ENCODE measurements at regions not wholly inside any gene's neighbourhood (a gene's known extent, or its start where the extent isn't known, plus 50 kb on each side); places are given as distances from the start of the nearest gene placed in this dataset.
"Not testable (repeated sequence)": the region's sequence is repeated elsewhere in the genome, so short reads cannot be mapped to it uniquely, and the experiment has no call there.

DNA sequence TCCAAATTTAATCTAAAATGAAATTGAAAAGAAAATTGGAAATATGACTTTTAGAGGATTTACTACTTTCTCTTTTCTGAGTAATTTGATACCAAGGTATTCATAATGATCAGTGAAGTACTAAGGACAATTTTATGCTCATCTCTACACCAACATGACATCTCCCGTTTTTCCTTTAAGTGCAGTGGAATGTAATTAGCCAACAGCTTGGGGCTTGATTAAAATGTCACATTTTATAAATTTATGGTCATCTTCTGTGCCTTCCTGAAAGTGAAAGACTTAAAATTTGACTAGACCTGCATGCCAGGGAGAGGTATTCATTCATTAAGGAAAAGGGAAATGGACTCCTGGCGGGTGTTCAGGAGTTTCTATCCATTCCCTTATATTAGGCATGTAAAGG is 228.2 kb upstream of the CNTN3 start:
- ATAC-seq (no peak), DNase-seq (ENCODE audit: missing footprints) (no peak)
- intact Hi-C loops (cut with DNase I): no loop called here

DNA sequence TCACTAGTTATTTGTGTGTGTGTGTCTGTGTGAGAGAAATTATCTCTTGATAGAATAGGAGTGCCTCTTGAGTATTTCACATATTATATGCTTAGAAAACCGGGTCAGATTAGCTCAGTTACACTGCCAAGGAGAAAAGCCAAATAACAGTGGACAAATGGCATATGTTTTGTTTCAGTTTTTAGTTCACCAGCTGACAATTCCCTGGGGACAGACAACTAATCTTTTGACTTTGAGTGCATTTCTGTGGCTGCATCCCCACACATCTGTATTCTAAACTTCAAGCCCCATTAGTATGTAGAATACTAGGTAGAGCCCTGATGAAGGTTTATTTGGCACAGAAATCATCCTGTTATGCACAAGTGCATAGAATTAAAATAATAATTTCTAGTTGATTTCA is 227.7 kb upstream of the CNTN3 start:
- ATAC-seq (no peak), DNase-seq (ENCODE audit: missing footprints) (no peak)
- intact Hi-C loops (cut with DNase I): no loop called here

DNA sequence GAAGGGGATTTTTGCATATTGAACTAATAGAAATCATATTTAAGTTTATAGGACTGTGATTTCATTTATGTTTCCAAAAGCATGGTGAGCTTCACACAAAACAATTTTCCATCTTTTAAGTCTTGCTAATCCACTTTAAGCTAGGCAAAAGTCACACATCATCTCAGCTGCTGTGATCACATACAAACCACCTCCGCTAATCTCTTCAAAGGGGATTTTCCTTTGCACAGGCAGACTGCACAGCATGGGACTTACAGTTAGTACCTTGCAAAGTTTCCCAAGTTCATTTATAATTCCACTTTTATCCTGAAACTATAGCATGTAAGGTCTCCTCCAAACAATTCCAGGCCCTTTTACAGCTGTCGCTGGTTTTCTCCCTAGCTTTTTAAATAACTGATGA is 225.1 kb upstream of the CNTN3 start:
- intact Hi-C loops (cut with DNase I): no loop called here
- ATAC-seq: no peak
- DNase-seq (ENCODE audit: missing footprints): no peak

DNA sequence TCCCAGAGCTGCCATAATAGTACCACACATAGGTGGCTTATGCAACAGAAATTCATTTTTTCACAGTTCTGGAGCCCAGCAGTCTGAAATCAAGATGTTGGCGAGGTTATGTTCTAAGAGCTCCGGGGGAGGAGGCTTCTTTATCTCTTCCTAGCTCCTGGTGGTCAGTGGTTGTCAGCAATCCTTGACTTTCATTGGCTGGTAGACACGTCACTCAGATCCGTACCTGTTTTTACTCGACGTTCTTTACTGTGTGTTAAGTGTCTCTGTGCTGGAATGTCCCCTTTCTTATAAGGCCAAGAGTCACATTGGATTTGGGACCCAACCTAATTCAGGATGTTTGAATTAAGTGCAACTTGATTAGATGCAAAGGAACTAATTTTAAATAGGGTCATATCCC is 218.5 kb upstream of the CNTN3 start:
- no peak for DNase-seq (ENCODE audit: missing footprints)
- no peak for ATAC-seq
- intact Hi-C loops (cut with DNase I): no loop called here

DNA sequence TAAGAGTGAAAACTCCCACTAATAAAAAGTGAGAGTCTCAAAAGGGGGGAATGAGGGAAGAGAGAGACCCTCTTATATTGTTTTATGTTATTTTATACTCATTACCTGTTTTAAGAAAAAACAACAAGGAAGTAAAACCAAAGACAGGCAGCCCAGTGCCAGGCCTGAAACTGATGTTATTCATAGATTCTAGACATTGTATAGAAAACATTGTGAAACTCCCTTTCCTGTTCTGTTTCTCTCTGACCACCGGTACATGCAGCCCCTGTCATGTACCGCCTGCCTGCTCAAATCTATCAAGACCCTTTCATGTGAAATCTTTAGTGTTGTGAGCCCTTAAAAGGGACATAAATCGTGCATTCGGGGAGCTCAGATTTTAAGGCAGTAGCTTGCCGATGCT is 216.4 kb upstream of the CNTN3 start:
- ATAC-seq; DNase-seq (ENCODE audit: missing footprints); intact Hi-C loops (cut with DNase I): not testable (repeated sequence)

DNA sequence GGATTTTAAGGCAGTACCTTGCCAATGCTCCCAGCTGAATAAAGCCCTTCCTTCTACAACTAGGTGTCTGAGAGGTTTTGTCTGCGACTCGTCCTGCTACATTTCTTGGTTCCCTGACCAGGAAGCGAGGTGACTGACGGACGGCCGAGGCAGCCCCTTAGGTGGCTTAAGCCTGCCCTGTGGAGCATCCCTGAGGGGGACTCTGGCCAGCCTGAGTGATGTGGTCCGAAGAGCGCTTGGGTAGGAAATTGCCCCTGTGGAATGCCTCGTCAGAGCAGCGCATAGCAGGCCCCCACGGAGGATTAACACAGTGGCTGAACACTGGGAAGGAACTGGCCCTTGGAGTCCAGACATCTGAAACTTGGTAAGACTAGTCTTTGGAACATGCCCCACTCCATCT is 210.9 kb upstream of the CNTN3 start:
- not testable (repeated sequence) for DNase-seq (ENCODE audit: missing footprints); ATAC-seq

DNA sequence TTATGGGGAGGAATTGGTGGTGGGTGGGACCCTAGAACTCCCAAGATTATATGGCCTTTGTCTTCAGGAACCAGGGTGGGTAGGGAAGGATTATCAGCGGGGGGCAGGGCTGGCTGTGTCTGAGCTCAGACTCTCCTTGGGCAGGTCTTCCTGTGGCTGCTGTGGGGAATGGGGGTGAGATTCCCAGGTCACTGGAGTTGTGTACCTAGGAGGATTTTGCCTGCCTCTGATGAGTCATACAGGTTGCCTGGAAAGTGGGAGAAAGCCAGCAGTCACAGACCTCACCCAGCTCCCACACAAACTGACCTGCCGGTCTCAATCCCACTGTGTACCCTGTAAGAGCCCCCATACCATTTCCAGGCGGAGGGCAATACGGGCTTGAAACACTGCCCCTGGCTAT is 209.9 kb upstream of the CNTN3 start:
- intact Hi-C loops (cut with DNase I): no loop called here
- DNase-seq (ENCODE audit: missing footprints): no peak

More for the DNA sequence above, 210.9 kb upstream of the CNTN3 start:
- intact Hi-C loops (cut with DNase I): not testable (repeated sequence)

DNA sequence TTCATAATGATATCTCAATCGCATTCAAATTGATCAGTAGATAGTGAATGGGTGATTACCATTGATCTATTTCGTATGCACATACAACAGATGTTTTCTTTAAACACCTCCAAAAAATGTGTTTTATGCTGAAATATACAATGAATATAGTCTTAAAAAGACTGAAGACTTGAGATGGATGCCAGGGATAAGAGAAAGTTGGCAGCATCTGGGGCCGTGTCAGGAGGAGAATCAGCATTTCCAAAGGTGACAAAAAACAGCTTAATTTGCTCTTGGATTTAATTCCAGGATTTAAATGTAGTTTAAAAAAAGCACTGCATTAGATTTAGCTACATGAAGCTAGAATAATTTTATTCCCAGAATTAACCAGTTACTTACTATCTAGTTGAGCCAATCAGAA is 199.7 kb upstream of the CNTN3 start:
- no peak for ATAC-seq
- intact Hi-C loops (cut with DNase I): no loop called here
- DNase-seq (ENCODE audit: missing footprints): no peak

More for the DNA sequence above, 209.9 kb upstream of the CNTN3 start:
- ATAC-seq: no peak

DNA sequence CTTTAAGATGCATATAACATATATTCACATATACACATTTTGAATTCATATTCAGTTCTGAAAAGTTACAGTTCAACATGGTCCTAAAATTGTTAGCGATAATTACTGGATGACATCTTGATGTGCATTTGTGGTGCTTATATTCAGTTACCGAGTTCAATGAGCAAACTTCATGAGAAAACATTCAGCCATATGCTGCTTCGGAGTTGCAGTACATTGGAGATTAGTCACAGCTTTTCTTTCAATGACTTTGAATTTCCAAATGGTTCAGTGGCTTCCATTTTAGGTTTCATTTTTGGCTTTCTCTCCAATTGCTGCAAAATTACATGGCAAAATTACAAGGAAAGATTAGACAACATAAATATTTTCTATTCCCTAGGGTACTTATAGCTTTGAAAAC is 198.3 kb upstream of the CNTN3 start:
- DNase-seq (ENCODE audit: missing footprints): no peak
- intact Hi-C loops (cut with DNase I): no loop called here
- ATAC-seq: no peak

DNA sequence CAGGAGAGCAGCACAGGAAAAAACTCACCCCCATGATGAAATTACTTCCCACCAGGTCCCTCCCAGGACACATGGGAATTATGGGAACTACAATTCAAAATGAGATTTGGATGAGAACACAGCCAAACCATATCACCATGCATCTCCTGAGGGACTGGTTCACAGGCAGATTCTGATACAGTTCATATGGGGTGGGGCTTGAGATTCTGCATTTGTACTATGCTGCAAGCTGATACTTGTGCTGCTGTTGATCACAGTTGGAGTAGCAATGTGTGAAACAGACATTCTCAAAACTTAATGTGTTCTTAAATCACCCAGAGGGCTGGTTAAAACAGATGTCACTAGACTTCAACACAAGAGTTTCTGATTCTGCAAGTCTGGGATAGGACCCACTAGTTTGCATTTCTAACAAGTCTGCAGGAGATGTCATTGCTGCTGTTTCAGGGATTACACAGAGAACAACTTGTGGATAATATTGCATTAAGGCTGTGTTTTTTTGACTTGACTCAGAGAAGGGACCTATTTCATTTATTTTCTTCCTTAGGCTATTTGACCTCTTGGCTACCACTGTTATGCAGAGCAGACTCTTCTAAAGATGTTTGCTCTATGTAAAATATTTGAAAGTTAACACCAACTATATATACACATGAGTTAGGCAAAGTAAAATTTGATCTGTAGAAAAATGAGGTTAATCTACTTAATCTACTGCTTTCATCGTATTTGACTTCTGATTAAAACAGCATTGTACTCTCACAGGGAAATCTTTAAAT is 194.2 kb upstream of the CNTN3 start:
- ATAC-seq: no peak

DNA sequence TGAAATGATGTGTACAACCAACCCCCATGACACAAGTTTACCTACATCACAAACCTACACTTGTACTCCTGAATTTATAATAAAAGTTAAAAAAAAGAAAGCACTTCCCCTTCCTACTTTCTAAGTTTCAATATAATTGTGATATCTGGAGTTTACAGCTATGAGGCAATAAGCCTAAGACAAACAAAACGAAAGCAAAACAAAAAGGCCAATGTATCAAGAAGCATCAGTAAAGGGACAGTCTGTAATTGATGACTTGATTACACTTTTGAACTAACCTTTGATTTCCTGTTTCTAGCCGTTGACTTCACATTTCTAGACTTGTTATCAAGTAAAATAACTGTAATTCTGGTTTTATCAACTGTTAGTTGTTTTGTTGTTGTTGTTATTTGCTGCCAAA is 187.5 kb upstream of the CNTN3 start:
- no peak for ATAC-seq

More for the DNA sequence above, 194.2 kb upstream of the CNTN3 start:
- intact Hi-C loops (cut with DNase I): no loop called here
- no peak for DNase-seq (ENCODE audit: missing footprints)

DNA sequence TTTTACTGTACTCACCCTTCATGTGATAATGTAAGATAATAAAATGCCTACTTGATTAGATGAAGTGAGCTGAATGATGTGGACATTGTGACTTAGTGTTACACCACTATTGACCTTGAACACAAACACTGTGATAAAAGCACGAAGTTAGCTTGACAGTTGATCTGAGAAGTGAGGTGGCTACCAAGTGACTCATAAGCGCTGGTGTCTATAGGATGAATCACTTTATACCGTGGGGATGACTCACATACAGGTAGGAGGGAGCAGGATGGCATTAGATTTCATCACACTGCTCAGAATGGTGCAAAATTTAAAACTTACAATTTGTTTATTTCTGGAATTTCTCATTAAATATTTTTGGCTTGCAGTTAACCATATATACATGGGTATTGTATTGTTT is 174.7 kb upstream of the CNTN3 start:
- ATAC-seq (no peak), DNase-seq (ENCODE audit: missing footprints) (no peak)
- intact Hi-C loops (cut with DNase I): no loop called here

More for the DNA sequence above, 187.5 kb upstream of the CNTN3 start:
- intact Hi-C loops (cut with DNase I): no loop called here
- DNase-seq (ENCODE audit: missing footprints): no peak

DNA sequence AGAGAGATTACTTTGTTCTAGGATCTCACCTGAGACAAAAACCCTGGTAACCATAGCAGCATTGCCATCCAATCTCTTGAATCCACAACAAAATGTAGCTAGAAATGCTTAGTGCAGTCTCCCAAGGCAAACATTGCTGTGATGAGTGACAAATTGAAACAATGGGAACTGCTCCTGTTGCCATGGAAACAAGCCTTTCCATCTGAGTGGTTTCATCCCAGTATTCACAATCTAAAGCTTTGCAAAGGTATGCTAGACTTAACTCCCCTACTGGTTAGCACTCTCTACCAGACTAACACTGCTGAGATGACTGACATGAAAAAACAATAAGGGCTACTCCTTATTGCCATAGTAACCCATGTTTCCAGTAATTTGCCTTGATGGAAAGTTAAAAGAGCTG is 172.6 kb upstream of the CNTN3 start:
- intact Hi-C loops (cut with DNase I): no loop called here
- ATAC-seq (no peak), DNase-seq (ENCODE audit: missing footprints) (no peak)

DNA sequence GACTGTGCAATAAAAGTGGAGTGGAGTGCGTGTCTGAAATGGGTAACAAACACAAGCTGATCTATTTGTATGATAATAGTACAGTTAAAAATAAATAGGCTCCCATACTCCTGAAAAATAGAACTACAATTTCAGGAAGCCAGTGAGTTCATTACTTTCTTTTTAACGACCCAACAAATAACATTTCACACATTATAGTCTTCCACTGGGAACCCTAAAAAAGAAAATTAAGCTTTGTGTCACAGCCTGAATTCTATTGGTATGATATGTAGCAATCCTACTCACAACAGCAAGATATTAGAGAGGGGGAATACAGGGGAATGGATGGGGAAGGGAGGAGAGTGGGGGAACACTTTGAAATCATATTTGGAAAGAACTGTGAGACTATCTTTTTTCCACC is 156.9 kb upstream of the CNTN3 start:
- DNase-seq (ENCODE audit: missing footprints) (no peak), ATAC-seq (no peak)
- intact Hi-C loops (cut with DNase I): no loop called here

DNA sequence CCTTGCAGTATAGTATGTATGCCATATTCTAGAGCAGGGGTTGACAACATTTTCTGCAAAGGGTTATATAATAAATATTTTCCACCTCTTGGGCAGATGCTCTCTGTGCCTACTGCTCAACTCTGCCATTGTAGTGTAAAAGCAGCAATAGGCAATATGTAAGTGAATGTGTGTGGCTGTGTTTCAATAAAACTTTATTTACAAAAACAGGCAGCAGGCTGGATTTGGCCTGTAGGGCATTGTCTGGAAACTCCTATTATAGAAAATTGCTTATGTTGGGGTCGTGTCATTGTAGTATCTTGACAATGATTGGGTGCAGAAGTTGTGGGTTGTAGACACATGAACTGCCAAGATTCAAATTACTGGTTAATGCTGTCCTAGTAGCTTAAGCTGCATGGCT is 153.6 kb upstream of the CNTN3 start:
- DNase-seq (ENCODE audit: missing footprints) (no peak), ATAC-seq (no peak)
- intact Hi-C loops (cut with DNase I): no loop called here

DNA sequence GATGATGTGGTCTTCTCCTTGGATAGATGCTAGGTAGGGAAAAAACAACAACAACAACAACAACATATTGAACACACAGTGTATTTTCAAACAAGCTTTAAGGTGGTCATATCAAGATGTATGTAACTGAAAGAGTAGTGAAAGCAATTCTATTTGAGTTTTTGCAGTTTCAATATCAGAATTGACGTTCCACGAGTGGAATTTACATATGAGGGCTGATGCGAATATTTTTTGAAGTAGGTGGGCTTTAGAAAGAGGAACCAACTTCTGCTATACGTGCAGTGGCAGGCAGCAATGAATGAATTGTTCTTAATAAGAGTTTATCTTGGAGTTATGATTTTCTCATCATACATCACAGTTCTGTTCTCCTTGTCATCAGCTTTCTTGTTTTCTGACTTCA is 151.9 kb upstream of the CNTN3 start:
- ATAC-seq (no peak), DNase-seq (ENCODE audit: missing footprints) (no peak)
- intact Hi-C loops (cut with DNase I): no loop called here

DNA sequence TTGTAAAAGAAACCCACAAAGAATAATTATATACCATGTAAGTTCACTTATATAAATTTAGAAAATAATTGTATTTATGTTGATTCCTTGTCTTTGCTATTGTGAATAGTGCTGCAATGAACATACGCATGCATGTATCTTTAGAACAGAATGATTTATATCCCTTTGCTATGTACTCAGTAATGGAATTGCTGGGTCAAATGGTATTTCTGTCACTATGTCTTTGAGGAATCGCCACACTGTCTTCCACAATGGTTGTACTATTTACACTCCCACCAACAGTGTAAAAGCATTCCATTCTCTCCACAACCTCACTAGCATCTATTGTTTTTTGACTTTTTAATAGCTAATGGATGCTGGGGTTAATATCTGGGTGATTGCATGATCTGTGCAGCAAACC is 149.4 kb upstream of the CNTN3 start:
- ATAC-seq (no peak), DNase-seq (ENCODE audit: missing footprints) (no peak)
- intact Hi-C loops (cut with DNase I): no loop called here

DNA sequence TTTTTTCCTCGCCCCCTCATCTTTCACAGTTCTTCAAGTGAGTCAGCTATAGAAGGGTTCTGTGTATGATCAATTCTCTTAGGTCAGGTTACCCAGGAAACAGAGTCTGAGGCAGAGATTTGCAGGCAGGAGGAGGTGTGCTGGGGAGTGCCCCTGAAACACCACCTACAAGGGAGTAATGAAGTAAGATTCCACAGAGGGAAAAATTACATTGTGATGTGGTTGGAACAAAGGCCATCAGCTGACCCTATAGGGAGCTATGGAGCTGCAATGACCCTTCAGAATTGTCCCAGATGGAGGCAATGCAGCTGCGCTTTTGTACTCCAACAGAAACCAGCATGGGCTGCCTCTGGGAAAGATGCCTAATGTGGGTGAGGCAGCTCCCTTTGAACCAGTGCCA is 142.2 kb upstream of the CNTN3 start:
- DNase-seq (ENCODE audit: missing footprints): no peak
- intact Hi-C loops (cut with DNase I): no loop called here
- no peak for ATAC-seq

DNA sequence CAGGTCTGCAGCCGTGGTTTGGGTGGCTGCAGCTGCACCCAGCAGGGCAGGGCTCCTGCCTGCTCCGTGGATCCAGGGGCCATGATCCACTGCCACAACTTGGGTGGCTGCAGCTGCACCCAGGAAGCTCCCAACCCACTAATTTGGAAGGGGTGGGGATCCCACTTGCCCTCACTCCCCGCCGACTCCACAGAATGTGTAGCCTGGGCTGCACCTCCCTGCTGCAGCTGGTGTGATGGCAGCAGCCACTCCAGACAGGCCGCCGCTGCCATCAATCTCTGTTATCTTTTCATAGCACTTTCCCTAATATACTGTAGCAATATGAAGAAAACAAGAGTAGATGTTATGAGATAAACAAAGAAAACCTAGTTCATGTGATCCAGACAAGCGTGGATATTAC is 137.8 kb upstream of the CNTN3 start:
- intact Hi-C loops (cut with DNase I): no loop called here
- ATAC-seq (no peak), DNase-seq (ENCODE audit: missing footprints) (no peak)

DNA sequence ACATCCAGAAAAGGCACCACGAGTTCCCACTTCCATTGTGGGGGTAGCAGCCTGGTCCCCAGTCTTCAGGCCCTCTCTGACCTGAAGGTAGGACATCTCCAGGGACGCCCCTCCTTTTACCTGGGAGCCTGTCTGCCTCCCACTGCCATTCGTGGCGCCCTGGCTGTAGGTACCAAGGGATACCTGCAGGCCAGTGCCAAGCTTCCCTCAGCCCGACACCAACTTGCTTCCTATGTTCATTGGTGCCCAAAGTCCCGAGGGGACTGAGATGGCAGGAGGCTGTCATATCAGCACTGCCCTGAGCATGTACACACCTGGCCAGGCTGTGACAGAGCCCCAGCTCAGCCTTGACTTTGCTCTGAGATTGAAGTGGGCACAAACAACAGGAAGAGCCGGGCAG is 137.3 kb upstream of the CNTN3 start:
- intact Hi-C loops (cut with DNase I): no loop called here
- ATAC-seq: no peak
- DNase-seq (ENCODE audit: missing footprints): peak; percentile 48

DNA sequence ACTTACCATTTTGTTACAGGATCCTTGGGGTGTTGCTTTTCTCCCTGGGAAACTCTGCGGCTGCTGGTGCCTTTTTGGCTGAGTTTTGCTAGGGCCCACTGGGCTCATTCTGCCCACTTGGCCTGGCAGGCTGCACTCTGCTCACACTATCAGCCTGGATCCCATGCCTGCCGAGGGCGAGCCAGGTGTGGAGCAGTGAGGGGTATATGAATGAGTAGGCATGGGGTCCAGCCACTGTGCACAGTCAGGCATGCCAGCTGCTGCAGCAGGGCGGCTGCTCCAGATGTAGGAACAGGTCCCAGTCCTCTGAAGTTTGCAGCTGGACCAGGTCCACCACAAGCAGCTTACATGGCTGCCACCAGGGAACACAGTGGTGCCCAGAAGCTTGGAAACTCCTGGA is 136.4 kb upstream of the CNTN3 start:
- DNase-seq (ENCODE audit: missing footprints) (peak; percentile 63), ATAC-seq (no peak)

More for the DNA sequence above, 136.4 kb upstream of the CNTN3 start:
- intact Hi-C loops (cut with DNase I): no loop called here
